ENCODE measurements at regions not wholly inside any gene's neighbourhood (a gene's known extent, or its start where the extent isn't known, plus 50 kb on each side); places are given as distances from the start of the nearest gene placed in this dataset.
"Not testable (repeated sequence)": the region's sequence is repeated elsewhere in the genome, so short reads cannot be mapped to it uniquely, and the experiment has no call there.

DNA sequence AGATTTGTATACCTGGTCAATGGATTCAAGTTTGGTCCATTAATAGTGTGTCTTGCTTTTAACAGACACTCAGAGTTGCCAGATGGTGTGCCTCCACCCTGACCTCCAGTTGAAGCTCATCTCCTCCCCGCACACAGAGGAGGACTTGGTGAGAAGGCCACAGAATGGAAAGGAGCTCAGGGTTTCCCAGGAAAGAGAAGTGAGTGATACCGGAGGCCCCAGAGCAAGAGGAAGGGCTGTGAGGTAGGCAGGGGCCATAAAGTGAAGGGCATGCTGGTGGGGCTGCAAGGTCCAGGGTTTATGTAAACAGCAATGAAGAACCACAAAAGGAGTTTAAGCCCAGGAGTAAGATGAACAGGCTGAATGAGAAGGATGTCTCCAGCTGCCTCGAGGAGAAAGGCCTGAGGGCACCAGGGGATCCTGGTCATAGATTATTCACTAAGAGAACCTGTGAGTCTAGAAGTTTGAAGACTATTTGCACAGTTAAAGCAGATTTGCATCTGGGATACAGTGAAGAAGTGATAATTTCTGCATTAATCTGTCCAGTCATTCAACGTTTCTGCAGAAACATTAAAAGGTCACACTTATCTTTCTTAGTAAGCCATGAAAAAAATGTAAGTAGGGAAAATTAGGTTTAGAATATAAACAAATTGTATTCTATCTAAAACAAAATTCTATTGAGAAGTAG lies 67.5 kb upstream of the VPREB1 start:
- 62 to 75% methylated on average over 4 of the region's 4 CpGs for WGBS, 2 donors
- Histone ChIP-seq H3K36me3 (ENCODE audit: low read depth, missing control alignments) (no peaks in the 10 kb centered on the region), H3K9me3 (no peaks in the 10 kb centered on the region), H3K27ac (no peak overlapping the region), H3K27me3 (no peaks in the 10 kb centered on the region), H3K4me3 (no peak overlapping the region), H3K4me1 (no peaks in the 10 kb centered on the region)
- intact Hi-C loops (cut with DNase I; ENCODE audit: low total_unique reads): no loop called here
- DNase-seq: no peak
- TF ChIP-seq, protein P1, sequence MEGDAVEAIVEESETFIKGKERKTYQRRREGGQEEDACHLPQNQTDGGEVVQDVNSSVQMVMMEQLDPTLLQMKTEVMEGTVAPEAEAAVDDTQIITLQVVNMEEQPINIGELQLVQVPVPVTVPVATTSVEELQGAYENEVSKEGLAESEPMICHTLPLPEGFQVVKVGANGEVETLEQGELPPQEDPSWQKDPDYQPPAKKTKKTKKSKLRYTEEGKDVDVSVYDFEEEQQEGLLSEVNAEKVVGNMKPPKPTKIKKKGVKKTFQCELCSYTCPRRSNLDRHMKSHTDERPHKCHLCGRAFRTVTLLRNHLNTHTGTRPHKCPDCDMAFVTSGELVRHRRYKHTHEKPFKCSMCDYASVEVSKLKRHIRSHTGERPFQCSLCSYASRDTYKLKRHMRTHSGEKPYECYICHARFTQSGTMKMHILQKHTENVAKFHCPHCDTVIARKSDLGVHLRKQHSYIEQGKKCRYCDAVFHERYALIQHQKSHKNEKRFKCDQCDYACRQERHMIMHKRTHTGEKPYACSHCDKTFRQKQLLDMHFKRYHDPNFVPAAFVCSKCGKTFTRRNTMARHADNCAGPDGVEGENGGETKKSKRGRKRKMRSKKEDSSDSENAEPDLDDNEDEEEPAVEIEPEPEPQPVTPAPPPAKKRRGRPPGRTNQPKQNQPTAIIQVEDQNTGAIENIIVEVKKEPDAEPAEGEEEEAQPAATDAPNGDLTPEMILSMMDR (IDR thresholded peaks at IDR 0.05): no peak
- TF ChIP-seq POLR2A (IDR thresholded peaks at IDR 0.05): no peak

DNA sequence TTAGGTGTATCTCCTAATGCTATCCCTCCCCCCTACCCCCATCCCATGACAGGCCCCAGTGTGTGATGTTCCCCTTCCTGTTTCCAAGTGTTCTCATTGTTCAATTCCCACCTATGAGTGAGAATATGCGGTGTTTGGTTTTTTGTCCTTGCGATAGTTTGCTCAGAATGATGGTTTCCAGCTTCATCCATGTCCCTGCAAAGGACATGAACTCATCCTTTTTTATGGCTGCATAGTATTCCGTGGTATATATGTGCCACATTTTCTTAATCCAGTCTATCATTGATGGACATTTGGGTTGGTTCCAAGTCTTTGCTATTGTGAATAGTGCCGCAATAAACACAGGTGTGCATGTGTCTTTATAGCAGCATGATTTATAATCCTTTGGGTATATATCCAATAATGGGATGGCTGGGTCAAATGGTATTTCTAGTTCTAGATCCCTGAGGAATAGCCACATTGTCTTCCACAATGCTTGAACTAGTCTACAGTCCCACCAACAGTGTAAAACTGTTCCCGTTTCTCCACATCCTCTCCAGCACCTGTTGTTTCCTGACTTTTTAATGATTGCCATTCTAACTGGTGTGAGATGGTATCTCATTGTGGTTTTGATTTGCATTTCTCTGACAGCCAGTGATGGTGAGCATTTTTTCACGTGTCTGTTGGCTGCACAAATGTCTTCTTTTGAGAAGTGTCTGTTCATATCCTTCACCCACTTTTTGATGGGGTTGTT lies 71.5 kb upstream of the VPREB1 start:
- H3K4me3 ChIP-seq; H3K4me1 ChIP-seq; H3K27ac ChIP-seq; H3K27me3 ChIP-seq; intact Hi-C loops (cut with DNase I; ENCODE audit: low total_unique reads); H3K36me3 ChIP-seq (ENCODE audit: low read depth, missing control alignments); DNase-seq; H3K9me3 ChIP-seq: not testable (repeated sequence)
- 66 to 79% methylated on average over 6 of the region's 6 CpGs for WGBS, 2 donors

DNA sequence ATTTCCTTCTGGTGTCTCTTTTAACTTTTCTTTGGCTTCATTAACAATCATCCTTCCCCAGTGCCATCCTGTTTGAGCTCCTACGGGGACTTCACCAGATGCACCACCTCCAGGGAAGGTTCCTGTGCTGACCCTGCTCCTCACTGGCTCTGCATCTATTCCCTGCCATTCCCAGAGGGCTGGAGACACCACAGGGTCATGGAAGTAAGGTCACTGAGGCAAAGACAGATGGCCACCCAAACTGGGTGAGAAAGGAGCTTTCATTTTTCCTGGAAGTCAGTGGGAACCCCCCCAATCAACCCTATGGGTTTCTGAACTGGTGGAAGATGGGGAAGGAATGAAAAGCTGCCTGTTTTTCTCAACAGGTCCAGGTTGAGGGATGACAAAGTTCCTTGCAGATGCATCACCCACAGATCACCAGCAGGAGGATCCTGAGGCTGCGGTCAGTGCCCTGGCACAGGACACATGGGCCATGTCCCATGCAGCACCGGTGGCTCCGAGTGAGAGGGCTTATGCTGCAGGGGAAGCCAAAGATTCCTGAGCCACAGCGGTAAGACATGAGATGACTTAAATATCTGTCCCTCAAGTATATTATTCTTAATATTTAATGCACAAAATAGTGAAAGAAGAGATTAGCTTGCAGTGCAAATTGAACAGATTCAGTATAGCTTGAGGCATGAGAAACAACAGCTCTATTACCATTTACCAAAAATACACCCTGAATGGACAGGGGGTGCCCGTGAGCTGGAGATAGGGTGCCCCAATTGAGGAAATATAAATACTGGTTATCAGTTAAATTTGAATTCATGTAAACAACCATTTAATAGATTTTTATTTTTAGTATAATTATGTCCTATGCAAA lies 73.0 kb upstream of the VPREB1 start:
- Histone ChIP-seq H3K27me3 (no peaks in the 10 kb centered on the region), H3K36me3 (ENCODE audit: low read depth, missing control alignments) (no peaks in the 10 kb centered on the region)
- intact Hi-C loops (cut with DNase I; ENCODE audit: low total_unique reads): no loop called here

DNA sequence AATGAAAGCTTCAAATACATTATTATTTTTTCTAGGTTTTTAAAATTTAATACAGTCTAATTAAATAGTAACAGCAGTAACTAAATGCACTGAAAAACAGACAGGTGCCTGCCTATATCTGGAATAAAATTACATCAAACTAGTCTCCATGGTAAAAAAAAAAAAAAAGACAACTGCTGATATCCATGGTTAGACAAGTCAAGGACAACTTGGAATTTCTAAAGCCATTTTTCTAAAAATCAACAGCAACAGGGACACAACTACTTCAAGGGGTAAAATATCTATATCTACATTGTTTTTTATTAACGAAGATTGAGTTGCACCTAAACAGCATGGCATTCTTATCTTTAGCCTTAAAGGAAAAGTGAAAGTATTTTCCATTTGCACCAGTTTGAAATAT lies 74.7 kb upstream of the VPREB1 start:
- Histone ChIP-seq H3K27me3 (no peaks in the 10 kb centered on the region), H3K36me3 (ENCODE audit: low read depth, missing control alignments) (no peaks in the 10 kb centered on the region), H3K27ac (no peak overlapping the region), H3K4me1 (no peaks in the 10 kb centered on the region), H3K4me3 (no peak overlapping the region), H3K9me3 (no peaks in the 10 kb centered on the region)
- intact Hi-C loops (cut with DNase I; ENCODE audit: low total_unique reads): no loop called here
- 37 to 45% methylated on average over 1 of the region's 1 CpG for WGBS, 2 donors
- DNase-seq: no peak
- TF ChIP-seq POLR2A (IDR thresholded peaks at IDR 0.05): no peak
- TF ChIP-seq, protein P1 (IDR thresholded peaks at IDR 0.05): no peak

More for the DNA sequence above, 73.0 kb upstream of the VPREB1 start:
- DNase-seq: peak; percentile 40
- TF ChIP-seq, protein P1 (IDR thresholded peaks at IDR 0.05): peak in 2 of 3 experiments; percentile 10 to 36
- no peak for TF ChIP-seq POLR2A (IDR thresholded peaks at IDR 0.05)
- Histone ChIP-seq H3K4me1 (no peaks in the 10 kb centered on the region), H3K9me3 (no peaks in the 10 kb centered on the region), H3K4me3 (no peak overlapping the region), H3K27ac (no peak overlapping the region)
- 38 to 58% methylated on average over 6 of the region's 6 CpGs for WGBS, 2 donors

Data from testis (tissue), 2 donors.